Astrocyte (in vitro differentiated cells and primary cell): ENCODE measurements at regions not wholly inside any gene's neighbourhood (a gene's known extent, or its start where the extent isn't known, plus 50 kb on each side); places are given as distances from the start of the nearest gene placed in this dataset.

Experiments used
- EZH2 ChIP-seq: IDR thresholded peaks from 2 replicates; pipeline ENCODE4 v1.6.1; 2012; ENCODE audit warnings: mild to moderate bottlenecking, low read length, inconsistent platforms; ENCODE audit not compliant: insufficient read depth
- TF ChIP-seq, protein P1 (sequence below): IDR thresholded peaks from 2 replicates; pipeline ENCODE4 v1.5.1; 2011; ENCODE audit warnings: low read depth, mild to moderate bottlenecking, inconsistent platforms, low read length, moderate library complexity; ENCODE audit not compliant: insufficient read depth

DNA sequence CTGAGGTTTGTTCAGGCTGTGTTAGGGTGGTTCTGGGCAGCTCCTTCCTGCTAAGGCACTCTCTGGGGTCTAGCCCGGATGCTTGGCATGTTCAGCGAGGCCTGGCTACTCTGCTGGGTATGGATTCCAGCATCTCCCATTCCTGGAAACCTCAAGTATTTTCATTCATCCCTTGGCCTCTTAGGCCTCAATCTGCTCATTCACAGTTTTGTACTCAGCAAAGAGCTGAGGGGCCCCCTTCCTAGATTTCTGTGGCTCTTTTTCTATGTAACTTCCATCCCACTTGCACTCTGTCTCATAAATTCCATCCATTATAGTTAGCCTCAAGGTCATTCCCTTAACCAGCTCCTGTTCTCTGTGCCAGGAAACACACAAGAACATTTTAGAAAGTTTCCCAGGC, 798.8 kb upstream of the HS6ST1 start:
- TF ChIP-seq, protein P1, sequence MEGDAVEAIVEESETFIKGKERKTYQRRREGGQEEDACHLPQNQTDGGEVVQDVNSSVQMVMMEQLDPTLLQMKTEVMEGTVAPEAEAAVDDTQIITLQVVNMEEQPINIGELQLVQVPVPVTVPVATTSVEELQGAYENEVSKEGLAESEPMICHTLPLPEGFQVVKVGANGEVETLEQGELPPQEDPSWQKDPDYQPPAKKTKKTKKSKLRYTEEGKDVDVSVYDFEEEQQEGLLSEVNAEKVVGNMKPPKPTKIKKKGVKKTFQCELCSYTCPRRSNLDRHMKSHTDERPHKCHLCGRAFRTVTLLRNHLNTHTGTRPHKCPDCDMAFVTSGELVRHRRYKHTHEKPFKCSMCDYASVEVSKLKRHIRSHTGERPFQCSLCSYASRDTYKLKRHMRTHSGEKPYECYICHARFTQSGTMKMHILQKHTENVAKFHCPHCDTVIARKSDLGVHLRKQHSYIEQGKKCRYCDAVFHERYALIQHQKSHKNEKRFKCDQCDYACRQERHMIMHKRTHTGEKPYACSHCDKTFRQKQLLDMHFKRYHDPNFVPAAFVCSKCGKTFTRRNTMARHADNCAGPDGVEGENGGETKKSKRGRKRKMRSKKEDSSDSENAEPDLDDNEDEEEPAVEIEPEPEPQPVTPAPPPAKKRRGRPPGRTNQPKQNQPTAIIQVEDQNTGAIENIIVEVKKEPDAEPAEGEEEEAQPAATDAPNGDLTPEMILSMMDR = no peak
- no peak for TF ChIP-seq EZH2
